Keratinocyte (primary cell): ENCODE measurements at regions not wholly inside any gene's neighbourhood (a gene's known extent, or its start where the extent isn't known, plus 50 kb on each side); places are given as distances from the start of the nearest gene placed in this dataset.

Source experiments
- DNase-seq: peaks from one replicate; pipeline ENCODE4 v3.0.0-alpha.2; 2011; ENCODE audit warnings: low read depth, missing footprints, low spot score
- FAIRE-seq: peaks from 2 replicates; lab custom pipeline; 2011; peaks lifted over from hg19 to GRCh38; lab: Jason Lieb, UNC
- H2AFZ ChIP-seq: 2 replicates; pipeline ENCODE4 v1.6.0; 2012; ENCODE audit warnings: low read length, control low read depth, inconsistent platforms; ENCODE audit not compliant: control insufficient read depth
- H3K27ac ChIP-seq: 2 replicates; pipeline ENCODE4 v1.5.1; 2011; ENCODE audit warnings: low read length; ENCODE audit not compliant: control insufficient read depth, insufficient read depth
- H3K27me3 ChIP-seq: 3 replicates; pipeline ENCODE4 v1.6.0; 2011; ENCODE audit warnings: low read length; ENCODE audit not compliant: control insufficient read depth, insufficient read depth; ENCODE audit errors: extremely low read depth
- H3K36me3 ChIP-seq, 2 experiments: 2 replicates in 1 of 2; 3 replicates in 1 of 2; pipeline ENCODE4 v1.5.1; 2011; ENCODE audit warnings: low read length in 2 of 2, mild to moderate bottlenecking in 1 of 2; ENCODE audit not compliant: control insufficient read depth in 2 of 2, insufficient read depth in 2 of 2; ENCODE audit errors: extremely low read depth in 1 of 2
- H3K4me1 ChIP-seq: 3 replicates; pipeline ENCODE4 v1.5.1; 2011; ENCODE audit warnings: low read length; ENCODE audit not compliant: control insufficient read depth, insufficient read depth; ENCODE audit errors: extremely low read depth
- H3K4me2 ChIP-seq: 3 replicates; pipeline ENCODE4 v1.6.0; 2011; ENCODE audit warnings: low read depth, low read length; ENCODE audit not compliant: control insufficient read depth, insufficient read depth; ENCODE audit errors: extremely low read depth
- H3K4me3 ChIP-seq, 3 experiments: fragments of 200-600 bp in 1 of 3; sonication (generic) in 1 of 3; 2 replicates in 2 of 3; 3 replicates in 1 of 3; pipeline ENCODE4 v1.5.1; 2011 to 2016; ENCODE audit warnings: low read length in 3 of 3, mild to moderate bottlenecking in 3 of 3, control low read depth in 2 of 3, inconsistent platforms in 1 of 3, low read depth in 1 of 3, mixed read lengths in 1 of 3, mixed run types in 1 of 3, moderate library complexity in 1 of 3; ENCODE audit not compliant: control insufficient read depth in 2 of 3, insufficient read depth in 2 of 3; ENCODE audit errors: extremely low read depth in 1 of 3
- H3K79me2 ChIP-seq: 2 replicates; pipeline ENCODE4 v1.6.0; 2012; ENCODE audit warnings: low read length; ENCODE audit not compliant: control insufficient read depth, insufficient read depth
- H3K9ac ChIP-seq: 3 replicates; pipeline ENCODE4 v1.6.0; 2011; ENCODE audit warnings: low read length; ENCODE audit not compliant: control insufficient read depth, insufficient read depth; ENCODE audit errors: extremely low read depth
- H3K9me1 ChIP-seq: 3 replicates; pipeline ENCODE4 v1.6.0; 2011; ENCODE audit warnings: low read length; ENCODE audit not compliant: control insufficient read depth, insufficient read depth; ENCODE audit errors: extremely low read depth
- H3K9me3 ChIP-seq: 2 replicates; pipeline ENCODE4 v1.5.1; 2012; ENCODE audit warnings: low read depth, low read length; ENCODE audit not compliant: control insufficient read depth
- H4K20me1 ChIP-seq: 3 replicates; pipeline ENCODE4 v1.6.0; 2011; ENCODE audit warnings: low read length; ENCODE audit not compliant: control insufficient read depth, insufficient read depth; ENCODE audit errors: extremely low read depth
- CTCF ChIP-seq, 3 experiments: IDR thresholded peaks in 1 of 3; conservative IDR thresholded peaks in 1 of 3; optimal IDR thresholded peaks in 1 of 3; 2 replicates in 2 of 3; 3 replicates in 1 of 3; pipeline versions ENCODE3 to v1.5.1; 2011; ENCODE audit warnings: low read length in 3 of 3, mild to moderate bottlenecking in 3 of 3, moderate library complexity in 2 of 3, control low read depth in 1 of 3, inconsistent platforms in 1 of 3; ENCODE audit not compliant: insufficient read depth in 2 of 3; ENCODE audit errors: extremely low read depth in 1 of 3
- EZH2 ChIP-seq: IDR thresholded peaks from one replicate; pipeline ENCODE4 v1.6.1; 2012; ENCODE audit warnings: inconsistent platforms, mild to moderate bottlenecking, low read length, moderate library complexity
- dilution Hi-C: fragments of 300-500 bp; cut with MboI; formaldehyde crosslinking; loops from one replicate; pipeline ENCODE4 v1.7.0; 2020; ENCODE audit warnings: low sequenced_read_pairs; ENCODE audit not compliant: extremely low pct_ligation_motif_present

- no peak for DNase-seq
- Histone ChIP-seq H3K79me2 (no peaks in the 10 kb centered on the region), H3K9me3 (no peaks in the 10 kb centered on the region), H3K4me2 (no peak overlapping the region), H2AFZ (no peak overlapping the region), H3K4me3 (no peak overlapping the region), H3K27ac (no peak overlapping the region), H3K27me3 (no peaks in the 10 kb centered on the region), H3K4me1 (peaks cover 16% of the 10 kb centered on the region), H4K20me1 (no peaks in the 10 kb centered on the region), H3K36me3 (no peaks in the 10 kb centered on the region), H3K9me1 (no peaks in the 10 kb centered on the region), H3K9ac (no peak overlapping the region)
- no peak for TF ChIP-seq CTCF (optimal IDR thresholded peaks at IDR 0.05 in 1 of 3, IDR thresholded peaks at IDR 0.05 in 1 of 3, conservative IDR thresholded peaks at IDR 0.05 in 1 of 3; ENCODE audit: extremely low read depth in 1 of 3, insufficient read depth in 2 of 3, low read length in 3 of 3)
- TF ChIP-seq EZH2 = no peak
- FAIRE-seq = no peak
- dilution Hi-C loops = no loop called here
Observed at GRCh38 chr4:100826808-100827548, 309.2 kb upstream of the EMCN start.

GRCh38 chr4:100826067-100826466 lies 308.2 kb upstream of the EMCN start:
- Histone ChIP-seq H3K9ac (no peak overlapping the region), H3K79me2 (no peaks in the 10 kb centered on the region), H3K4me3 (no peak overlapping the region), H4K20me1 (no peaks in the 10 kb centered on the region), H3K27ac (no peak overlapping the region), H3K27me3 (no peaks in the 10 kb centered on the region), H3K9me1 (no peaks in the 10 kb centered on the region), H3K9me3 (no peaks in the 10 kb centered on the region), H3K4me2 (no peak overlapping the region), H3K4me1 (peaks cover 16% of the 10 kb centered on the region), H3K36me3 (no peaks in the 10 kb centered on the region), H2AFZ (no peak overlapping the region)
- no peak for FAIRE-seq
- dilution Hi-C loops = no loop called here
- no peak for DNase-seq
- TF ChIP-seq CTCF (optimal IDR thresholded peaks at IDR 0.05 in 1 of 3, IDR thresholded peaks at IDR 0.05 in 1 of 3, conservative IDR thresholded peaks at IDR 0.05 in 1 of 3; ENCODE audit: extremely low read depth in 1 of 3, insufficient read depth in 2 of 3, low read length in 3 of 3) = no peak
- TF ChIP-seq EZH2 = no peak
